Stimulated activated CD4-positive, alpha-beta T cell treated with anti-CD3 and anti-CD28 coated beads, Interleukin-4, amount 100 ng/mL, for 1 hour (primary cell): ENCODE measurements at regions not wholly inside any gene's neighbourhood (a gene's known extent, or its start where the extent isn't known, plus 50 kb on each side); places are given as distances from the start of the nearest gene placed in this dataset.
"Not testable (repeated sequence)": the region's sequence is repeated elsewhere in the genome, so short reads cannot be mapped to it uniquely, and the experiment has no call there.

Source experiments
- DNase-seq: peaks from one replicate; pipeline ENCODE4 v3.0.0-alpha.2; 2020

DNA sequence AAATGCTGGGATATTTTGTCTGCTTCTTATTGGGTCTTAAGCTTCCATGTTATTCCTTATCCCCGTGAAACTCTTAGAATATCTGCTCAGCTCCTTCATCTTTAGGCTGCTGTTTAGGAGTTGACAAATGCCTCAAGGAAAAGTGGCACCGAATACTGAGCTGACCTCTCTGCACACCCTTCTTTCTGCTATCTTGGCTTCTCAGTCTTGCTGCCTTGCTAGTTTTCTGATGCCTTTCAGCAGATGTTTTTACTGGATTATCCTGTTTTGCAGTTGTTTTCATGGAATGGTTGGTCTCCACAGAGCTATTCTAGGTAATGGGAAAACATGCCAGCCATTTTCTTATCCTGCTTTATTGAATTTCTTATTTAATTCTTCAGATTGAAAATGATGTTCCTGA is 86.3 kb downstream of the GYPE start:
- DNase-seq = no peak

DNA sequence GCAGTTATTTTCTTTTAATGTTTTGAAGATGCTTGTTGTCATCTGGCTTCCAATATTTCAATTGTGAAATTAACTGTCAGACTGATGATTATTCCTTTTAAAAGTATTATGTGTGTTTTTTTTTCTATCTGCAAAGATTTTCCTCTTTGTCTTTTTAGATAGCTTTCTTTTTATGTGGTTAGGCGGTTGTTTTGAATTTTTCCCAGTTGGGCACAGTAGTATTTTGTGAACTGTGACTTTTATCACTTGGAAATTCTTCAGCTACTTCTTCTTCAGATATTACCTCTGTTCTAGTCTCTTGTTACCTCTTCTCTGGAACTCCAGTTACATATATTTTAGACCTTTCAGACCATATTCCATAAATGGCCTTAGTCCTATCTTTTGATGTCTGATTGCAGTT is 87.5 kb downstream of the GYPE start:
- not testable (repeated sequence) for DNase-seq

DNA sequence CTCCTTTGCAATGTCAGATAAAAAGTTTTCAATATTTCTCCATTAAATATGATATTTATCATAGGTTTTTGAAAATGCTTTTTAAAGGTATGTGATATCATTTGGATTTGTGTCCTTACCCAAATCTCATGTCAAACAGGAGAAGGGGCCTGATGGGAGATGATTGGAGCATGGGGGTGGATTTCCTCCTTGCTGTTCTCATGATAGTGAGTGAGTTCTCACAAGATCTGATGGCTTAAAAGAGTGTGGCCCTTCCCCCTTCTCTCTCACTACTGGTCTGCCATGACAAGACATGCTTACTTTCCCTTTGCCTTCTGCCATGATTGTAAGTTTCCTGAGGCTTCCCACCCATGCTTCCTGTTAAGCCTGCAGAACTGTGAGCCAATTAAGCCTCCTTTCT is 90.0 kb downstream of the GYPE start:
- not testable (repeated sequence) for DNase-seq

DNA sequence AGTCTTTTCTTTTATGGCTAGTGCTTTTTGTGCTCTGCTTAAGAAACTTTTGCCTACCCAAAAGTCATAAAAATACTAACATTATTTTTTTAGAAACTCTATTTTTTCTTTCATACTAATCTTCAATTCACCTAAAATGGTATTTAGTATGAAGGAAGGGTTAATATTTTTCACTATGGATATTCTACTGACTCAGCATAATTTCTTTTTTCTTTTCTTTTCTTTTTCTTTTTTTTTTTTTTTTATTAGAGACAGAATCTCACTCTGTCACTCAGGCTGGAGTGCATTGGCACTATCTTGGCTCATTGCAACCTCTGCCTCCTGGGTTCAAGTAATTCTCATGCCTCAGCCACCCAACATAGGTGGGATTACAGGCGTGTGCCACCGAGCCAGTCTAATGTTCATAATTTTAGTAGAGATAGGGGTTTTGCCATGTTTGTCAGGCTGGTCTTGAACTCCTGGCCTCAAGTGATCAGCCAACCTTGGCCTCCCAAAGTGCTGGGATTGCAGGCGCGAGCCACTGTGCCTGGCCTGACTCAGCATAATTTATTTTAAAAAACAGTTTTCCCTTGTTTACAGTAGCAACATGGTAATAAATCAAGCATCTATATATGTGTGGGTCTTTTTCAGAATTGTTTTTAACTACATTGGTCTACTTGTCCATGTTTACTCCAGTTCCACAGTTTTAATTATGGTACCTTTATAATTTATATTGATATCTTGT is 91.8 kb downstream of the GYPE start:
- not testable (repeated sequence) for DNase-seq

DNA sequence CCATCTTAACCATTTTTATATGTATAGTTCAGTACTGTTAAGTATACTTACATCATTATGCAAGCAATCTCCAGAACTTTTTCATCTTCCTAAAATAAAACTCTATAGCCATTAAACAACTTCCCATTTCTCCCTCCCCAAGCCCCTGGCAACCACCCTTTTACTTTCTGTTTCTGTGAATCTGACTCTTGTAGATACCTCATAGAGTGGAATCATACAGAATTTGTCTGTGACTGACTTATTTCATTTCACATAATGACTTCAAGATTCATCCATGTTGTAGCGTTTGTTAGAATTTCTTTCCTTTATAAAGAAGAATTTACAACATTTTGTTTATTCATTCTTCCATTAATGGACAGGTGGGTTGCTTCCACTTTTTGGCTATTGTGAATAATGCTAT is 91.2 kb upstream of the FREM3 start:
- DNase-seq = not testable (repeated sequence)

DNA sequence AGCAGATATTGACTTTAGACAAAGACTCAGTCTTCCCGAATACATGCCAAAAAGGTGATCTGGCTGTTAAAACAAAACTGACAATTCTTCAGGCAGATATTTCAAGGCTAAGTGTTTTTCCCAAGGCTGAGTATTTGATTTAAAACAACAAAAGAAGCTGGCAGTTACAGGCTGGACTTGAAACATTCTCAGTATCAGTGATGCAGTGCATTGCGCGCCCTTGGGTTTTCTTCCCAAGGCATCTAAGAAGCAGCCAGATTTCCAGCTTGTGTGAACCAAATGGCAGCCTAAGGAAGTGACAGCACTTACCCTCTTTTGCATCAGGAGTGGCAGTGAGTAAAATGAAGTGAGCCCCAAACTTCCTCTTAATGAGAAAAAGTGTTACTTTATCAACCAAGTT is 90.0 kb upstream of the FREM3 start:
- DNase-seq = not testable (repeated sequence)

DNA sequence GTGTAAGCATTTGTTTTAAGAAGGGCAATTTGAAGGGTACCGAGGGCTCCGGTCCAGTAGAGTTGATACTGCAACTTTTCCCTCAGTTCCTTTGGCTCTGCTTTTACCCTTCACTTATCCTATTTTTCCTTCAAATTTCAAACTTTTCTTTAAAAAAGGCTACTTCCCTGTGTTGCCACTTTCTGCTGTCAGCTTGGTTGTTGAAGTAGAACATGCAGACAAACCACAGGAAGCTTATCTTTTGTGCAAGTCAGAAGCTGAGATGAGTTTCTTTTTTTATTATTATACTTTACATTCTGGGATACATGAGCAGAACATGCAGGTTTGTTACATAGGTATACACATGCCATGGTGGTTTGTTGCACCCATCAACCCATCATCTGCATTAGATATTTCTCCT is 89.1 kb upstream of the FREM3 start:
- not testable (repeated sequence) for DNase-seq

DNA sequence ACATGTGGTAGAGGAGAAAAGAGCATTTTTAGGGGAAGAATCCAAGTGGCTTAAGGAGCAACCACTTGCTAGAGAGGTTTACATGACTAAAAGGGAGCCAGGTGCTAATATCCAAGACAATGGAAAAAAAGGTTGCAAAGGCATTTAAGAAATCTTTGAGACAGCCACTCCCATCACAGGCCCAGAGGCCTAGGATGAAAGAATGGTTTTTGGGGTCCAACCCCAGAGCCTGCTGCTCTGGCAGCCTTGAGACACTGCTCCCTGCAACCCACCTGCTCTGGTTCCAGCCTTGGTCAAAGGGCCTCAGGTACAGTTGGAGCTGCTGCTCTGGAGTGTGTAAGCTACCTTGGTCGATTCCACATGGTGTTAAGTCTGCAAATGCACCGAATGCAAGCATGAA is 84.1 kb upstream of the FREM3 start:
- DNase-seq = no peak

DNA sequence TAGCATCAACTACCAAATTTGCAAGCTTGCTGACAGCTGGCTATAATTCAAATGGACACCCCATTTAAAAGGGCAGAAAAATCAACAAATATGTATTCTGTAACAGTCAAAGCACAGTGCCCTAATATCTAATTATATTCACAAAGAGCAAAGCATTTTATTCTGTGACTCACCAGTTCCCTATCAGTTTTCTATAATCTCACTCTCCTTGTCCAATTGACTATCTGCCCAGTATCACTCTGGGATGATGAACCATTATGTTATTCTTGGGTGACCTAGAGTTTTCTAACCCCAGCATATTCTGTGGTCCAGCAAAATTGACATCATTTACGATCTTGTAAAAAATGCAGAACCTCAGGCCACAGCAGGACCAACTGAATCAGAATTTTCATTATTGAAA is 82.0 kb upstream of the FREM3 start:
- DNase-seq = no peak

DNA sequence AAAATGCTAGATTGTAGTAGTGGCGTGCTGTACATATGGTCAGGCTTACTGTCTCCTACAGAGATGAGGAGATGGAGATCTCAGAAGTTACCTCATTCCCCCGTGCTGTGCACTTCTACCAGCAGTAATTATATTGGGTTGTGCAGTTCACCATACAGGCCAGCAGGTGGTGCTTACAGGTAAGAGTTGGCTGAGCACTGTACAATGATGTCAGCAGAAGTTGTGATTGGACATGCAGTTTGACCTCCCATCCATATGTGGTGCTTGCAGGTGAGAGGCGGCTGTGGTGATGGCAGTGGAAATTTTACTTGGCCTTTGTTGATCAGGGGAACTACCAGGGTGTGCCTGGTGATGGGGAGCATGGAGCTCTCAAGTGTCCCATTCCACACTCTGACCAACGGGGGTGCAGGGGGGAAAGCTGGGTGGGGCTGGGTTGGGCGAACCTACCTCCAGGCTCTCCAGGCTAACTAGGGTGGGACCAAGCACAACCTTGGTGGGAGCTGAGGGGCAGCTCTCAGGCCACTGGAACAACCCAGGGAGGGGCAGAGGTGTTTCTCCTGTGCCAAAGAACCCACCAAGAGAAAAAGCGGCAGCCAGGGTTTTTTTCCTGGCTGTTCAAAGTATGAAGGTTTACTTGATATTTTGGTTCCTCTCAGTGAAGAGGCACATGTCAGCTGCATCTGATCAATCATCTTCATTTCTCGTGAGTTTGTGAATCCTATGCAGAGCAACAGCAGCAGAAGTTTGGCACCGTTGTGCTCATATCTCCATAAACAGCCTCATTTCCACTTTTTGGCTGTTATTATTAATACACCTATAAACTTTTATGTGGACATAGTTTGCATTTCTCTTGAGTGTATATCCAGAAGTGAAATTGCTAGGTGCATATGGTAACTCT is 73.8 kb upstream of the FREM3 start:
- DNase-seq = peak; percentile 31

DNA sequence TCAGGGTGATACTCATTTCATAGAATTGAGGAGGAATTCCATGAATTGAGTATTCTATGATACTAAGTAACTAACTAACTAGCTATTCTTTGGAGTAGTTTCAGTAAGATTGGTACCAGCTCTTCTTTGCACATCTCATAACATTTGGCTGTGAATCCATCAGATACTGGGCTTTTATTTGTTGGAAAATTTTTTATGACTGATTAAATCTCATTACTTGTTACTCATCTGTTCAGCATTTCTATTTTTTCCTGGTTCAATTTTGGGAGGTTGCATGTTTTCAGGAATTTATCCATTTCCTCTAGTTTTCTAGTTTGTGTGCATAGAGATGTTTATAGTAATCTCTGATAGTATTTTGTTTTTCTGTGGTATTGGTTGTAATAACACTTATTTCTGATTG is 70.8 kb upstream of the FREM3 start:
- no peak for DNase-seq

DNA sequence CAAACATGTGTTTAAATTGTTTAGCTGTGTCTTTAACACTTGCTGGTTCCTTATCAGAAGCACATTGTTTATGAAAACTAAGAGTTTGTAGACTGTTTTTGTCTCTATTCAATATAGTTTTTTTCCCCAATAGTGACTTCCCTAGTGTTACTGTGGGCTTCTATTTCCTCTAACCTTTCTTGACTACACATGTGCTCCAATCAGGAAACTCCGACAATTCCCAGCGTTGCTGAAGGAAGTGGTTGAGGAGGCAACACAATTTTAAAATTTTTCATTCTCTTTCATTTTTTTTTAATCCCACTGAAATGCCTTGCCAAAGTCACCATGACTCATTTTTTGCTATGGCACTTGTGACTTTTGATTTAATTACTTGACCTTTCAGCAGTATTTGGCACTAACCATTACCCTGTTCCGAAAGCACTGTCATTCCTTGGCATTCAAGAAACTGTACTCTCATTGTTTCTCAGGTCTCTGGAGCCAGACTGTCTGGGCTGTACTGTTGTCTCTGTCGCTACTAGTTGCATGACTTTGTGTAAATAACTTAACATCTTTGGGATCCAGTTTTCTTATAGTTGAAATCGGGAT is 67.6 kb upstream of the FREM3 start:
- no peak for DNase-seq

DNA sequence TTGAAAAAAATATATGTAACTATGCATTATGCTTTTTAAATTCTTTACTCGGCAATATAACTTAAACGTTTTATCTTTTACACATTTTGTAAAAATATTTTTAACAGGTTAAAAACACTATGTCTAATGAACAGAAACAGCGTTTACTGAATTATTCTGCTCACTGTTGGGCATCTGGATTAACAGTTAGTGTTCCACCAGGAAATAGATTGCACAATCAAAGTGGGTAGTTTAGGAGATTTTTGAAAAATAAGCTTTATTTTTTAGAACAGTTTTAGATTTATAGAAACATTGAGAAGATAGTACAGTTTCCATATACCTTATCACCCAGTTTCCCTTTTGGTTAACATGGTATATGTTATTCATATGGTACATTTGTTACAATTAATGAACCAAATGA is 63.1 kb upstream of the FREM3 start:
- no peak for DNase-seq

DNA sequence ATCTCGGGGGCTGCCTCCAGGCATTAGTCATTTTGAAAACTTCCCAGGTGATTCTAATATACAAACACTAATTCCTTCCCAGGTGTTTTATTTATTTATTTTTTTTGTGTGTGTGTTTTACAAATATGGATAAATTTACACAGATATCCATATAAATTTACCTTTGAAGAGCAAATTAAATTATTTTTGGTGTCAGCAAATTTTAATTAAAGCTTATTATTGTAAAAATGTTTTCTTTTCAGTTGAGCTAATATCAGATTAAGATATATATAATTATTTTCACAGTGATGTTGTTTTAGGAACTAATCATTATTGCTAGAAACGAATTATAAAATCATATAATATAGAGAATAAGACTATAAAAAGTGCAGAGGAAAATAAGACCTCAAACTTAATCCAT is 62.0 kb upstream of the FREM3 start:
- DNase-seq = no peak
